Fibroblast of lung (primary cell): ENCODE measurements at regions not wholly inside any gene's neighbourhood (a gene's known extent, or its start where the extent isn't known, plus 50 kb on each side); places are given as distances from the start of the nearest gene placed in this dataset.

Experiments
- CTCF ChIP-seq, 2 donors: IDR thresholded peaks in 1 of 2; conservative IDR thresholded peaks in 1 of 2; 1 replicate in 1 of 2; 2 replicates in 1 of 2; pipeline ENCODE4 v1.5.1; 2011 to 2012; ENCODE audit warnings: low read length in 2 of 2, control low read depth in 1 of 2, inconsistent platforms in 1 of 2, low read depth in 1 of 2, mild to moderate bottlenecking in 1 of 2
- EZH2 ChIP-seq: IDR thresholded peaks from 2 replicates; pipeline ENCODE4 v1.5.1; 2012; ENCODE audit warnings: low read length, control low read depth, mild to moderate bottlenecking; ENCODE audit errors: missing control alignments

GRCh38 chr21:28590676-28591075 is 402.0 kb downstream of the LTN1 start:
- TF ChIP-seq CTCF (conservative IDR thresholded peaks at IDR 0.05 in 1 of 2, IDR thresholded peaks at IDR 0.05 in 1 of 2; ENCODE audit: low read depth in 1 of 2, low read length in 2 of 2) (no peak), EZH2 (no peak)
